Hematopoietic multipotent progenitor cell treated with erythropoietin and hydrocortisone succinate and interleukin-3 and kit ligand, for 8 days (in vitro differentiated cells): ENCODE measurements at regions not wholly inside any gene's neighbourhood (a gene's known extent, or its start where the extent isn't known, plus 50 kb on each side); places are given as distances from the start of the nearest gene placed in this dataset.
A peak's percentile ranks its signal among the peaks of the same experiment; 100 is the strongest.
"Not testable (repeated sequence)": the region's sequence is repeated elsewhere in the genome, so short reads cannot be mapped to it uniquely, and the experiment has no call there.

Experiments used
- DNase-seq: peaks from one replicate; pipeline ENCODE4 v3.0.0-alpha.2; 2015

- DNase-seq = not testable (repeated sequence)
Observed at GRCh38 chr6:88497403-88497802, 331.3 kb upstream of the CNR1 start.

- no peak for DNase-seq
Observed at GRCh38 chr6:88494401-88495140, 328.4 kb upstream of the CNR1 start.

GRCh38 chr6:88493717-88494116, 327.6 kb upstream of the CNR1 start:
- DNase-seq = peak; percentile 16

- peak; percentile 29 for DNase-seq
Observed at GRCh38 chr6:88492824-88493223, 326.7 kb upstream of the CNR1 start.

- no peak for DNase-seq
Observed at GRCh38 chr6:88492241-88492640, 326.1 kb upstream of the CNR1 start.

- no peak for DNase-seq
Observed at GRCh38 chr6:88491266-88491880, 325.2 kb upstream of the CNR1 start.

- DNase-seq = no peak
Observed at GRCh38 chr6:88490908-88491264, 324.7 kb upstream of the CNR1 start.

- DNase-seq = no peak
Observed at GRCh38 chr6:88490195-88490907, 324.2 kb upstream of the CNR1 start.

- DNase-seq = no peak
Observed at GRCh38 chr6:88483424-88483823, 317.3 kb upstream of the CNR1 start.

- DNase-seq = no peak
Observed at GRCh38 chr6:88482465-88482864, 316.3 kb upstream of the CNR1 start.

- no peak for DNase-seq
Observed at GRCh38 chr6:88481519-88481918, 315.4 kb upstream of the CNR1 start.

GRCh38 chr6:88480816-88481215, 314.7 kb upstream of the CNR1 start:
- DNase-seq = no peak

GRCh38 chr6:88477413-88477812, 311.3 kb upstream of the CNR1 start:
- no peak for DNase-seq

GRCh38 chr6:88476388-88476787, 310.2 kb upstream of the CNR1 start:
- DNase-seq = no peak

- DNase-seq = no peak
Observed at GRCh38 chr6:88474720-88475119, 308.6 kb upstream of the CNR1 start.

- no peak for DNase-seq
Observed at GRCh38 chr6:88473589-88473988, 307.4 kb upstream of the CNR1 start.

- DNase-seq = no peak
Observed at GRCh38 chr6:88472851-88473525, 306.8 kb upstream of the CNR1 start.

GRCh38 chr6:88459643-88460042, 293.5 kb upstream of the CNR1 start:
- DNase-seq = no peak

GRCh38 chr6:88459189-88459588, 293.0 kb upstream of the CNR1 start:
- DNase-seq = no peak

- no peak for DNase-seq
Observed at GRCh38 chr6:88458662-88459061, 292.5 kb upstream of the CNR1 start.

- no peak for DNase-seq
Observed at GRCh38 chr6:88456221-88456859, 290.2 kb upstream of the CNR1 start.

- DNase-seq = no peak
Observed at GRCh38 chr6:88455317-88455716, 289.2 kb upstream of the CNR1 start.

- no peak for DNase-seq
Observed at GRCh38 chr6:88454658-88455057, 288.5 kb upstream of the CNR1 start.
